H9 (cell line): ENCODE measurements at regions not wholly inside any gene's neighbourhood (a gene's known extent, or its start where the extent isn't known, plus 50 kb on each side); places are given as distances from the start of the nearest gene placed in this dataset.

Experiments used
- DNase-seq: peaks from one replicate; pipeline ENCODE4 v3.0.0-alpha.2; 2017
- H2AFZ ChIP-seq: one replicate; pipeline ENCODE4 v1.6.1; 2013; ENCODE audit warnings: mild to moderate bottlenecking, low read length, control low read depth, moderate library complexity
- H2AK5ac ChIP-seq: 2 replicates; pipeline ENCODE4 v1.6.1; 2013; ENCODE audit warnings: low read length, control low read depth, mixed read lengths; ENCODE audit not compliant: insufficient read length
- H2BK120ac ChIP-seq: one replicate; pipeline ENCODE4 v1.6.1; 2013; ENCODE audit warnings: low read depth, mild to moderate bottlenecking, low read length, control low read depth, inconsistent platforms; ENCODE audit not compliant: poor library complexity, severe bottlenecking
- H2BK12ac ChIP-seq: 2 replicates; pipeline ENCODE4 v1.6.1; 2013; ENCODE audit warnings: low read length, control low read depth, mixed read lengths, low read depth; ENCODE audit not compliant: insufficient read length
- H2BK15ac ChIP-seq: 2 replicates; pipeline ENCODE4 v1.6.1; 2013; ENCODE audit warnings: low read depth, low read length, control low read depth
- H2BK20ac ChIP-seq: one replicate; pipeline ENCODE4 v1.6.1; 2013; ENCODE audit warnings: low read depth, mild to moderate bottlenecking, low read length, control low read depth, inconsistent platforms; ENCODE audit not compliant: poor library complexity, severe bottlenecking
- H2BK5ac ChIP-seq: 2 replicates; pipeline ENCODE4 v1.6.1; 2013; ENCODE audit warnings: low read length, control low read depth, mixed read lengths; ENCODE audit not compliant: insufficient read length
- H3K14ac ChIP-seq: 2 replicates; pipeline ENCODE4 v1.6.1; 2013; ENCODE audit warnings: low read length, control low read depth; ENCODE audit not compliant: insufficient read depth
- H3K18ac ChIP-seq: 2 replicates; pipeline ENCODE4 v1.6.1; 2013; ENCODE audit warnings: low read depth, mild to moderate bottlenecking, mixed read lengths, low read length, control low read depth; ENCODE audit not compliant: insufficient read length
- H3K23ac ChIP-seq: 2 replicates; pipeline ENCODE4 v1.6.1; 2013; ENCODE audit warnings: low read length, control low read depth, mixed read lengths, low read depth; ENCODE audit not compliant: insufficient read length
- H3K23me2 ChIP-seq: 2 replicates; pipeline ENCODE4 v1.6.1; 2013; ENCODE audit warnings: low read depth, mild to moderate bottlenecking, mixed read lengths, low read length, control low read depth; ENCODE audit not compliant: insufficient read length, poor library complexity, severe bottlenecking
- H3K27ac ChIP-seq: 2 replicates; pipeline ENCODE4 v1.5.1; 2013; ENCODE audit warnings: low read length, control low read depth, mixed read lengths, low read depth; ENCODE audit not compliant: insufficient read length
- H3K27me3 ChIP-seq: 2 replicates; pipeline ENCODE4 v1.6.1; 2013; ENCODE audit warnings: low read length, control low read depth, inconsistent platforms; ENCODE audit not compliant: insufficient read depth
- H3K4ac ChIP-seq: 2 replicates; pipeline ENCODE4 v1.6.1; 2013; ENCODE audit warnings: low read depth, mild to moderate bottlenecking, control low read depth, inconsistent platforms, low read length, moderate library complexity
- H3K4me1 ChIP-seq: 2 replicates; pipeline ENCODE4 v1.6.1; 2013; ENCODE audit warnings: low read length, control low read depth, inconsistent platforms; ENCODE audit not compliant: insufficient read depth
- H3K4me2 ChIP-seq: 2 replicates; pipeline ENCODE4 v1.6.1; 2013; ENCODE audit warnings: low read length, control low read depth, mixed read lengths; ENCODE audit not compliant: insufficient read length, insufficient read depth
- H3K56ac ChIP-seq: 2 replicates; pipeline ENCODE4 v1.6.1; 2013; ENCODE audit warnings: low read depth, mild to moderate bottlenecking, mixed read lengths, low read length, control low read depth; ENCODE audit not compliant: insufficient read length
- H3K79me1 ChIP-seq: 2 replicates; pipeline ENCODE4 v1.6.1; 2013; ENCODE audit warnings: low read depth, mild to moderate bottlenecking, moderate library complexity, low read length, control low read depth, inconsistent platforms; ENCODE audit not compliant: insufficient read depth, poor library complexity, severe bottlenecking
- H3K79me2 ChIP-seq: 2 replicates; pipeline ENCODE4 v1.6.1; 2013; ENCODE audit warnings: low read length, control low read depth, inconsistent platforms; ENCODE audit not compliant: insufficient read depth
- H3K9ac ChIP-seq: 2 replicates; pipeline ENCODE4 v1.6.1; 2013; ENCODE audit warnings: low read length, control low read depth, mixed read lengths; ENCODE audit not compliant: insufficient read length; ENCODE audit errors: extremely low read depth
- H3K9me3 ChIP-seq: one replicate; pipeline ENCODE4 v1.6.1; 2013; ENCODE audit warnings: low read depth, low read length, inconsistent platforms; ENCODE audit not compliant: control insufficient read depth
- H3T11ph ChIP-seq: one replicate; pipeline ENCODE4 v1.6.1; 2013; ENCODE audit warnings: mild to moderate bottlenecking, low read length, control low read depth, inconsistent platforms
- H4K20me1 ChIP-seq: one replicate; pipeline ENCODE4 v1.6.1; 2013; ENCODE audit not compliant: control insufficient read depth, insufficient read length, insufficient read depth
- H4K5ac ChIP-seq: 2 replicates; pipeline ENCODE4 v1.6.1; 2013; ENCODE audit warnings: low read depth, mild to moderate bottlenecking, mixed read lengths, low read length, control low read depth; ENCODE audit not compliant: insufficient read length
- H4K8ac ChIP-seq: replicated peaks from 2 replicates; pipeline ENCODE4 v1.6.1; 2013; ENCODE audit warnings: low read length, control low read depth, mixed read lengths, low read depth; ENCODE audit not compliant: insufficient read length
- H4K91ac ChIP-seq: 2 replicates; pipeline ENCODE4 v1.6.1; 2013; ENCODE audit warnings: low read depth, mild to moderate bottlenecking, moderate library complexity, mixed read lengths, low read length, control low read depth; ENCODE audit not compliant: insufficient read length
- H3K27ac Mint-ChIP-seq, 3 experiments: 2 replicates in 2 of 3; 3 replicates in 1 of 3; pipeline ENCODE4 v1.8.0; 2020 to 2021; ENCODE audit warnings: mixed read lengths in 3 of 3, mild to moderate bottlenecking in 1 of 3, moderate library complexity in 1 of 3
- H3K27me3 Mint-ChIP-seq: 2 replicates; pipeline ENCODE4 v1.8.0; 2021; ENCODE audit warnings: low read depth, mild to moderate bottlenecking, moderate library complexity, mixed read lengths
- H3K36me3 Mint-ChIP-seq, 3 experiments: 2 replicates in 2 of 3; 3 replicates in 1 of 3; pipeline ENCODE4 v1.8.0; 2020 to 2021; ENCODE audit warnings: low read depth in 3 of 3, mixed read lengths in 3 of 3; ENCODE audit not compliant: insufficient read depth in 1 of 3
- H3K4me1 Mint-ChIP-seq, 2 experiments: 2 replicates each; pipeline ENCODE4 v1.8.0; 2020; ENCODE audit warnings: mixed read lengths in 2 of 2
- H3K4me3 Mint-ChIP-seq, 2 experiments: 2 replicates in 1 of 2; 3 replicates in 1 of 2; pipeline ENCODE4 v1.8.0; 2020 to 2021; ENCODE audit warnings: mild to moderate bottlenecking in 2 of 2, mixed read lengths in 2 of 2, moderate library complexity in 1 of 2
- H3K9me3 Mint-ChIP-seq, 2 experiments: 2 replicates in 1 of 2; 3 replicates in 1 of 2; pipeline ENCODE4 v1.8.0; 2020; ENCODE audit warnings: mild to moderate bottlenecking in 2 of 2, mixed read lengths in 2 of 2, moderate library complexity in 1 of 2
- WGBS: extraction: QIAGEN DNeasy Blood & Tissue Kit; methylation state at CpG from one replicate; pipeline ENCODE4 v1.1.7; 2013; ENCODE audit warnings: missing lambda C conversion rate, low lambda C conversion rate, mixed read lengths; ENCODE audit not compliant: insufficient read length; ENCODE audit errors: extremely low coverage; 5-methylcytosine and 5-hydroxymethylcytosine counted together
- TF ChIP-seq, protein P1 (sequence below): fragments of 200-600 bp; sonication (generic); conservative IDR thresholded peaks from 3 replicates; pipeline ENCODE4 v1.8.0; 2021; ENCODE audit warnings: antibody characterized with exemption, mild to moderate bottlenecking

DNA sequence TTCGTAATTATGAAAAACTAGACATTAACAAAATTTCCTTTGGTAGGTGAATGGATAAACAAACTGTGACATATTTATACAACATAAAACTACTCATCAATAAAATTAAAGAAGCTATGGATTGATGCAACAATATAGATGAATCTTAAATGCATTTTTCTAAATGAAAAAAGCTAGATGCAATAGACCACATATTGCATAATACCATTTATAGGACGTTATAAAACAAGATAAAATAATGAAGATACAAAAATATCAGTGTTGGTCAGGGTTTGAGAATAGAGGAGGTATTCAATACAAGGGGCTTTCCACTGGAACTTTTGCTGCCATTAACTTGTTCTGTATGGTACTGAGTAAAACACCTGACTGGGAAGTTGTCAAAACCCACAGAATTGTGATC lies 314.4 kb downstream of the GRB14 start:
- Histone ChIP-seq H3K14ac (no peak overlapping the region), H3K4ac (no peak overlapping the region), H2BK15ac (no peak overlapping the region), H4K8ac (no peak overlapping the region), H3K4me2 (no peak overlapping the region), H2AK5ac (no peak overlapping the region), H4K20me1 (no peaks in the 10 kb centered on the region), H3K9ac (no peak overlapping the region), H2BK12ac (no peak overlapping the region), H3K4me1 (no peaks in the 10 kb centered on the region), H3K9me3 (no peaks in the 10 kb centered on the region), H3T11ph (no peak overlapping the region), H4K5ac (no peak overlapping the region), H4K91ac (no peak overlapping the region), H3K23me2 (no peaks in the 10 kb centered on the region), H2BK120ac (no peak overlapping the region), H2AFZ (no peak overlapping the region), H2BK20ac (no peak overlapping the region), H3K27ac (no peak overlapping the region), H3K56ac (no peak overlapping the region), H2BK5ac (no peak overlapping the region), H3K18ac (no peak overlapping the region), H3K79me1 (no peaks in the 10 kb centered on the region), H3K23ac (no peak overlapping the region), H3K27me3 (no peaks in the 10 kb centered on the region), H3K79me2 (no peaks in the 10 kb centered on the region)
- TF ChIP-seq, protein P1, sequence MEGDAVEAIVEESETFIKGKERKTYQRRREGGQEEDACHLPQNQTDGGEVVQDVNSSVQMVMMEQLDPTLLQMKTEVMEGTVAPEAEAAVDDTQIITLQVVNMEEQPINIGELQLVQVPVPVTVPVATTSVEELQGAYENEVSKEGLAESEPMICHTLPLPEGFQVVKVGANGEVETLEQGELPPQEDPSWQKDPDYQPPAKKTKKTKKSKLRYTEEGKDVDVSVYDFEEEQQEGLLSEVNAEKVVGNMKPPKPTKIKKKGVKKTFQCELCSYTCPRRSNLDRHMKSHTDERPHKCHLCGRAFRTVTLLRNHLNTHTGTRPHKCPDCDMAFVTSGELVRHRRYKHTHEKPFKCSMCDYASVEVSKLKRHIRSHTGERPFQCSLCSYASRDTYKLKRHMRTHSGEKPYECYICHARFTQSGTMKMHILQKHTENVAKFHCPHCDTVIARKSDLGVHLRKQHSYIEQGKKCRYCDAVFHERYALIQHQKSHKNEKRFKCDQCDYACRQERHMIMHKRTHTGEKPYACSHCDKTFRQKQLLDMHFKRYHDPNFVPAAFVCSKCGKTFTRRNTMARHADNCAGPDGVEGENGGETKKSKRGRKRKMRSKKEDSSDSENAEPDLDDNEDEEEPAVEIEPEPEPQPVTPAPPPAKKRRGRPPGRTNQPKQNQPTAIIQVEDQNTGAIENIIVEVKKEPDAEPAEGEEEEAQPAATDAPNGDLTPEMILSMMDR, result no peak
- H3K27ac Mint-ChIP-seq, result no peak overlapping the region
- H3K4me1 Mint-ChIP-seq, result peaks cover 22 to 28% of the 10 kb centered on the region in 2 experiments
- no peaks in the 10 kb centered on the region for H3K27me3 Mint-ChIP-seq
- no peaks in the 10 kb centered on the region for H3K9me3 Mint-ChIP-seq
- WGBS, result no CpG with 5 or more reads among the region's 2 CpGs
- no peaks in the 10 kb centered on the region; a peak in 1 of 7 replicates for H3K36me3 Mint-ChIP-seq
- no peak overlapping the region for H3K4me3 Mint-ChIP-seq
- DNase-seq, result no peak
